Lung microvascular endothelial cell (primary cell): ENCODE measurements at regions not wholly inside any gene's neighbourhood (a gene's known extent, or its start where the extent isn't known, plus 50 kb on each side); places are given as distances from the start of the nearest gene placed in this dataset.
"Not testable (repeated sequence)": the region's sequence is repeated elsewhere in the genome, so short reads cannot be mapped to it uniquely, and the experiment has no call there.

ENCODE experiments used
- DNase-seq, 2 donors: peaks; one replicate each; pipeline versions ENCODE4 v3.0.0 to v3.0.0-alpha.2; 2010; ENCODE audit warnings: low read depth in 2 of 2

- peak; percentile 90 to 98 for DNase-seq
These were observed 190.1 kb upstream of the GPRIN3 start for GRCh38 chr4:89497517-89498308.

DNA sequence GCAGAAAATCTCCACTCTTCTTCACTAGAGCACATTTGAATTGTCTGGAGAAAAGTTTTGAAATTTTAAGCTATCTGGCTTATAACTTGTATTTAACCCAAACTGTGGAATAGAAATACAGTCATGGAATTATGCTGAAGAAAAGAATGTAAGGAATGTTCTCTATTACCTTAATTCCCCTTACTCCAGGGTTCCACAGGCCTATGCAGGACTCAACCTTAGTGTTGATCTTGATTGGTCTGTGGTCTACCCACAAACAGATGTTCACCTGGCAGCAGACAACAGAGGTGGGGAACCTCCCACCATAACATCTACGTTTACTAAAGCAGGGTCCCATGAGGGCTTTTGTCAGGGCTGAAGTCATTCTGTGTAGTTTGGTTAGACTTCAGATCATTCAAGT, 189.3 kb upstream of the GPRIN3 start:
- peak in 1 of 2 donors; percentile 63 for DNase-seq

DNA sequence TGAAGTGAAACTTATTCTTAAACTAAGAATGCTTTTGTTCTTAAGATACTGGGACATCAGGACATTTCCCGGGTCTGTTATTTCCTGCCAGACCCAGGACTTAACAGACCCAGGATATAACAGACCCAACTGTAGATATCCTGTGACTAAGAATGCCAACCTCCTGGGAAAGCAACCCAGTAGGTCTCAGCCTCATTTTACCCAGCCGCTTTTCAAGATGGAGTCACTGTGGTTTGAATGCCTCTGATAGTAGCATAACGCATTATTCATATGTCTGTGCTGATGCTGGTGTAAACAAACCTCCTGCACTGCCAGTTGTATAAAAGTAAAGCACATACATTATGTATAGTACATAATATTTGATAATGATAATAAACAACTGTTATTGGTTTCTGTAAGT, 185.8 kb upstream of the GPRIN3 start:
- DNase-seq: peak in 1 of 2 donors; percentile 27

- peak; percentile 83 to 86 for DNase-seq
These were observed 185.0 kb upstream of the GPRIN3 start for GRCh38 chr4:89492581-89493071.

- DNase-seq: no peak
These were observed 184.2 kb upstream of the GPRIN3 start for GRCh38 chr4:89491761-89492160.

DNA sequence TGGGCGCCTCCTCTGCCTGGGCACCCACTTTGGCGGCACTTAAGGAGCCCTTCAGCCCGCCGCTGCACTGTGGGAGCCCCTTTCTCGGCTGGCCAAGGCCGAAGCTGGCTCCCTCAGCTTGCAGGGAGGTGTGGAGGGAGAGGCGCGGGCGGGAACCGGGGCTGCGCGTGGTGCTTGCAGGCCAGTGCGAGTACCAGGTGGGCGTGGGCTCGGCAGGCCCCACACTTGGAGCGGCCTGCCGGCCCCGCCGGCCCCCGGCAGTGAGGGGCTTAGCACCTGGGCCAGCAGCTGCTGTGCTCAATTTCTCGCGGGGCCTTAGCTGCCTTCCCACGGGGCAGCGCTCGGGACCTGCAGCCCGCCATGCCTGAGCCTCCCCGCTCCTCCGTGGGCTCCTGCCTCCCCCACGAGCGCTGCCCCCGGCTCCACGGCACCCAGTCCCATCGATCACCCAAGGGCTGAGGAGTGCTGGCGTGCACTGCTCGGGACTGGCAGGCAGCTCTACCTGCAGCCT, 182.4 kb upstream of the GPRIN3 start:
- DNase-seq: not testable (repeated sequence)

GRCh38 chr4:89489338-89489771, 181.8 kb upstream of the GPRIN3 start:
- peak; percentile 78 to 86 for DNase-seq

- DNase-seq: no peak
These were observed 181.1 kb upstream of the GPRIN3 start for GRCh38 chr4:89488736-89489135.

GRCh38 chr4:89486673-89487072, 179.1 kb upstream of the GPRIN3 start:
- no peak for DNase-seq

DNA sequence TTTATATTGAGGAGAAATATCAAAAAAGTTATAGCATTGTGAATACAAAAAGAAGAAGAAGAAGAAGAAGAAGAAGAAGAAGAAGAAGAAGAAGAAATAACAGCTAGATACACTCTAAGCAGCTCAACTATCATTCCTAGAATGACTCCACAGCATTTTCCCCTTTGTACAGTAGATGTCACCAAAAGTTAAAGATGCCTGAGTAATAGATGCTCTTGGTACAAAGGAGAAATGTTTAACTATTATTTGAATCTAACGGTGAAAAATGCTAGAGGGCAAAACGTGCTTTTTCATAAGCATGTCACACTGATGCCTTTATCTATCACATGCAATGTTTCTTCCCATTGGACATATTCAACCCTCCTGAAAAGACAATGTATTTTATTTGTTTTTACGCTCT, 178.4 kb upstream of the GPRIN3 start:
- peak; percentile 74 to 87 for DNase-seq

DNA sequence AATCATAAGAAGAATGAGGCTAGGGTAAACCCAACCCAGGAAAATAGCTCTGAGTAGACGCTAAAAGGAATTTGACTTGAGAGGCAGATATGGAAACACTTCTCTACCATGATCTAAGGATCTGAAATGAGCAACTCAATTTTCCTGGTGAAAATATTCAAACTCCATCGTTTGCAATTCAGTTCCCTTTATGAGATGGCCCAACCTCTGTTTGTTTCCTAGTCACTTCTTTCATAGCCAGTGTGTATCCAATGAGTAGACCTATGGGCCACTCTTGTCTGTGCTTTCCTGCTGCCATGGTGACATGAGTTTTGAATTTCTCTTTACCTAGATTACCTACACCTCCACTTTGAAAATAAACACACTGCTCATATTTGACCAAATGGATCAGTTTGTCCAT, 176.2 kb upstream of the GPRIN3 start:
- no peak for DNase-seq

GRCh38 chr4:89482926-89483595, 175.5 kb upstream of the GPRIN3 start:
- DNase-seq: peak in 1 of 2 donors; percentile 69

DNA sequence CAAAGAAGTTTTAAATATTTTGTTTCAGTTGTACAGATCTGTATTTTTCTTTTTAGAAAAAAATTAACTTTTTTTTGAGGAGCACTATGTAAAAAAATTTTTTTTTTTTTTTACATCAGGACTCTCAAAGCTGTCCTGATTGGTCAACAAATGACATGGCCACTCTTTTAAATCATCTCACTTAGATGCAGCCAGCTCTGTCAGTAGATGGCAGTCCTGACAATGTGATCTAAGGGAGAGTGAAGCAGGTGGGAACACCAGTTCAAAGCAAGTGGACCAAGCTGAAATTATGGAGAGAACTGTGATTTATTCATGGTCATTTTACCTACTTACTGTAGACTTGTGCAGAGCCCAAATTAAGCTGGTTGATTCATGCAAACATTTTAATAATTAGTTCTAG, 174.7 kb upstream of the GPRIN3 start:
- DNase-seq: peak; percentile 88 to 95

DNA sequence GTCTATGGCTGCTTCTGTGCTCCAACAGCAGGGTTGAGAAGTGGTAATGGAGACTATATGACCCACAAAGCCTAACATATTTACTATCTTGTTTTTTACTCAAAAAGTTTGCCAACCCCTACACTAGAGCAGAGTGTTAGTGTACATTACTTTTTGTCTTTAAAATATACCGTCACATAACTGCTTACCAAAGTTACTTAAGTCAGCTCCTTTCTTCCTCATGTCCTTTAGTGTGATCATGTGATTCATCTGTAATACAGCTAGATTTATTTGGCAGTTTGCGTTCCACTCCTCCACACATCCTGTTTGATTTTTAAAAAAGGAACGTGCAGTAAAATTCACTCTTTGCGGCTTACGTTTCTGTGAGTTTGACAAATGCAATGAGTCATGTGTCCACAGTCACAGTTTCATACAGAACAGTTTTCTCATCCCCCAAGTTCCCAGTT, 162.4 kb upstream of the GPRIN3 start:
- DNase-seq: peak; percentile 62 to 88

DNA sequence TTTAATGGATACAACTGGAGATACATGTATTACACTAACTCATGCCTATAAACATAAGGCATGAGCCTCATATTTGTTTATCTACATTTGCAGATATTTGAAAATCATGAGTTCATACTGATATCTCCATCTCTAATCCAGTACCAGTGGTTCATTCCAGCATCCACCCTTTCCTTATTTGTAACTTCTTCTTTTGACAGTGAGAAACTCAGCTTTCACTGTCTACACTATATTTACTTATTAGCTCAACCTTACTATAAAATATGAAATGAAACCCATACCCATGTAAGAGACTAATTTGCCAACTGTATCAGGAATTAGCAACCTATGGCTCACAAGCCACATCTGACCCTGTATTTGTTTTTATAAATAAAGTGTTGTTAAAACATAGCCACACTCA, 161.9 kb upstream of the GPRIN3 start:
- DNase-seq: no peak

GRCh38 chr4:89468602-89469001, 161.0 kb upstream of the GPRIN3 start:
- no peak for DNase-seq

GRCh38 chr4:89463341-89463740, 155.7 kb upstream of the GPRIN3 start:
- no peak for DNase-seq

DNA sequence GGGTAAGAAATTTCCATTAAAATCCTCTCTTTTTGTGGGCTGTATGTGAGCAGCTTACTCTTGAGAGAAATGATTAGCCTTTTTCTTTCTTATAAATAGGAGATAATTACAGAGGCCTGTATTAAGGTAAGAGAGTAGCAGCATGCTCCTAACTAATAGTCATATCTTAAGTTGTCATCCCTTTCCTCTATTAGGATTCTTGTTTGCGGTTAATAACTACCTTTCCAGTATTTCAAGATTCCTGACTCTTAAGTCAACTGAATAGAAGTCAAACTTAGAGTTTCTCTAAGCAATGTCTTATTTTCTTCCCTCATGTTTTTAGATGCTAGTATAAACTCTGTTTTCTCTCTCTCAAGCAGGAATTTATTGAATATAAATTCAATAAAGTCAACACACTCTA, 139.9 kb upstream of the GPRIN3 start:
- DNase-seq: no peak

DNA sequence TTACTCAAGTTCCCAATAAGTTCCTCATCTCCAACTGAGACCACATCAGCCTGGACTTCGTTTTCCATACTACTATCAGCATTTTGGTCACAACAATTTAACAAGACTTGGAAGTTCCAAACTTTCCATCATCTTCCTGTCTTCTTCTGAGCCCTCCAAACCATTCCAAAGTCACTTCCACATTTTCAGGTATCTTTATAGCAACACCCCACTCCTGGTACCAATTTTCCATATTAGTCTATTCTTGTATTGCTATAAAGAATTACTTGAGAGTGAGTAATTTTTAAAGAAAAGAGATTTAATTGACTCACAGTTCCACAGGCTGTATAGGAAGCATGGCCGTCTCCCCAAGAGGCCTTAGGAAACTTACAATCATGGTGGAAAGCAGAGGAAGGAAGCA, 138.6 kb upstream of the GPRIN3 start:
- no peak for DNase-seq

GRCh38 chr4:89439533-89439932, 131.9 kb upstream of the GPRIN3 start:
- DNase-seq: no peak

DNA sequence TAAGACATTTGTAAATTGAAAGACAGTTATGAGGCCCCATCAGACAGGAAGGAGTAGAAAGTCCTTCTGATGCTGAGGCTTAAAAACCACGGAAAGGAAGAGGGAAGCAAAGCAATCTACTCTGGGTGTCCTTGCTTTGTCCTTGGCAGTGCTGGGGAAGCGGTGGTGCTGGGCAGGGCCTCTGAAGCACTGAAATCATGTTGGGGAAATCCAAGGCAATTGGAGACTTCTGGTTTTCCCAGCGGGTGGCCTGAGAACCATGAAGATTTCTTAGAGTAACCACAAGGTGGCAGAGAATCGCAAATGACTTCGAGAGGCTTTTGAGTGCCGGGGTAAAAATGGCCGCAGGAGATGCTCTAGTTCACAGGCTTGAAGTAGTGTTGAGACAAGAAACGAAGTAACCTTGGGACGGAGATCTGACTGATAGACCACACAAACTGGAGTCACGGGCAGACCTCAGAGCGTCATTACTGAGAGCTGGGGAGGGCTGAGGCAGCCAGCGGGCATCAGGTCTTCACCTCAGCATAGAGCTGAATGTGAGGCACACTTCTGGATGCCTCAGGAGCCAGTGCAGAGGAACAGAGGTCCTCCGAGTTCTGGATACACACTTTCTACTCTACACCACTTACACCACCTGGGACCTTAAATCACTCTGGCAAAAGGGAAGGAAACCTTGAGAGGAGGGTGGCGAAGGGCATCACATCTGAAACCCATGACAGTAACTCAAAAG, 130.7 kb upstream of the GPRIN3 start:
- DNase-seq: peak in 1 of 2 donors; percentile 56
